ENCODE measurements at regions not wholly inside any gene's neighbourhood (a gene's known extent, or its start where the extent isn't known, plus 50 kb on each side); places are given as distances from the start of the nearest gene placed in this dataset.

DNA sequence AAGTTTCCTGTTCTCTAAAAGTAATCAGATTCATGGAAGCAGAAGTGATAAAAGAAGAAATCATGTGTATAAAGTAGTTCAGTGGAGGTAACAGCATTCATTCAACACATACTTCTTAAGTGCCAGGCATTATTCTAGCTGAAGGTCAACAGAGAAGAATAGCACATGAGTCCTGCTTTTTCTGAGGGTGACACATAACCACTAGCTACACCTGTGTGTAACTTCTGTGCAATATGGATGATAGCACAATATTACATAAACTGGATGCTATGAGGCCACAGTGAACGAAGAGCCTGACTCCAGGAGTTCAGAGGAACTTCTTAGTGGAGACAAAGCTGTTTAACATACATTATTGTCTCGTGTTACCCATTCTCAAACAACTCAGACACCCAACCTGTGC lies 114.3 kb upstream of the PCED1B start:
- TF ChIP-seq, protein P1, sequence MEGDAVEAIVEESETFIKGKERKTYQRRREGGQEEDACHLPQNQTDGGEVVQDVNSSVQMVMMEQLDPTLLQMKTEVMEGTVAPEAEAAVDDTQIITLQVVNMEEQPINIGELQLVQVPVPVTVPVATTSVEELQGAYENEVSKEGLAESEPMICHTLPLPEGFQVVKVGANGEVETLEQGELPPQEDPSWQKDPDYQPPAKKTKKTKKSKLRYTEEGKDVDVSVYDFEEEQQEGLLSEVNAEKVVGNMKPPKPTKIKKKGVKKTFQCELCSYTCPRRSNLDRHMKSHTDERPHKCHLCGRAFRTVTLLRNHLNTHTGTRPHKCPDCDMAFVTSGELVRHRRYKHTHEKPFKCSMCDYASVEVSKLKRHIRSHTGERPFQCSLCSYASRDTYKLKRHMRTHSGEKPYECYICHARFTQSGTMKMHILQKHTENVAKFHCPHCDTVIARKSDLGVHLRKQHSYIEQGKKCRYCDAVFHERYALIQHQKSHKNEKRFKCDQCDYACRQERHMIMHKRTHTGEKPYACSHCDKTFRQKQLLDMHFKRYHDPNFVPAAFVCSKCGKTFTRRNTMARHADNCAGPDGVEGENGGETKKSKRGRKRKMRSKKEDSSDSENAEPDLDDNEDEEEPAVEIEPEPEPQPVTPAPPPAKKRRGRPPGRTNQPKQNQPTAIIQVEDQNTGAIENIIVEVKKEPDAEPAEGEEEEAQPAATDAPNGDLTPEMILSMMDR (optimal IDR thresholded peaks at IDR 0.05 in 1 of 3, IDR thresholded peaks at IDR 0.05 in 1 of 3, conservative IDR thresholded peaks at IDR 0.05 in 1 of 3; ENCODE audit: extremely low read depth in 1 of 3, insufficient read depth in 2 of 3, low read length in 3 of 3) = no peak
- TF ChIP-seq EZH2 (IDR thresholded peaks at IDR 0.05; ENCODE audit: low read length) = no peak
- peak overlapping the region; percentile 66 for H3K27ac ChIP-seq (ENCODE audit: control insufficient read depth, insufficient read depth, low read length)
- H3K9ac ChIP-seq (ENCODE audit: control insufficient read depth, extremely low read depth, insufficient read depth, low read length) = no peak overlapping the region
- no peaks in the 10 kb centered on the region for H3K27me3 ChIP-seq (ENCODE audit: control insufficient read depth, extremely low read depth, insufficient read depth, low read length)
- H3K79me2 ChIP-seq (ENCODE audit: control insufficient read depth, insufficient read depth, low read length) = no peaks in the 10 kb centered on the region
- no peak overlapping the region for H3K4me2 ChIP-seq (ENCODE audit: control insufficient read depth, extremely low read depth, insufficient read depth, low read depth, low read length)
- H3K4me3 ChIP-seq (ENCODE audit: control insufficient read depth in 2 of 3, extremely low read depth in 1 of 3, insufficient read depth in 2 of 3, low read depth in 1 of 3, low read length in 3 of 3) = no peak overlapping the region
- H3K36me3 ChIP-seq (ENCODE audit: control insufficient read depth in 2 of 2, extremely low read depth in 1 of 2, insufficient read depth in 2 of 2, low read length in 2 of 2) = no peaks in the 10 kb centered on the region
- no peak for DNase-seq (ENCODE audit: low read depth, low spot score)
- no peaks in the 10 kb centered on the region for H3K9me1 ChIP-seq (ENCODE audit: control insufficient read depth, extremely low read depth, insufficient read depth, low read length)
- peak; percentile 32 for FAIRE-seq
- dilution Hi-C loops (cut with MboI; ENCODE audit: extremely low pct_ligation_motif_present, low sequenced_read_pairs) = no loop called here
- H3K4me1 ChIP-seq (ENCODE audit: control insufficient read depth, extremely low read depth, insufficient read depth, low read length) = peaks cover 24% of the 10 kb centered on the region
- no peaks in the 10 kb centered on the region for H3K9me3 ChIP-seq (ENCODE audit: control insufficient read depth, low read depth, low read length)
- no peak overlapping the region for H2AFZ ChIP-seq (ENCODE audit: control insufficient read depth, low read length)
- H4K20me1 ChIP-seq (ENCODE audit: control insufficient read depth, extremely low read depth, insufficient read depth, low read length) = no peaks in the 10 kb centered on the region

- no peak overlapping the region for H3K9ac ChIP-seq (ENCODE audit: control insufficient read depth, extremely low read depth, insufficient read depth, low read length)
- no peaks in the 10 kb centered on the region for H3K79me2 ChIP-seq (ENCODE audit: control insufficient read depth, insufficient read depth, low read length)
- no peak overlapping the region for H3K27ac ChIP-seq (ENCODE audit: control insufficient read depth, insufficient read depth, low read length)
- no peaks in the 10 kb centered on the region for H3K27me3 ChIP-seq (ENCODE audit: control insufficient read depth, extremely low read depth, insufficient read depth, low read length)
- H3K36me3 ChIP-seq (ENCODE audit: control insufficient read depth in 2 of 2, extremely low read depth in 1 of 2, insufficient read depth in 2 of 2, low read length in 2 of 2) = no peaks in the 10 kb centered on the region
- DNase-seq (ENCODE audit: low read depth, low spot score) (no peak), FAIRE-seq (no peak)
- H3K4me2 ChIP-seq (ENCODE audit: control insufficient read depth, extremely low read depth, insufficient read depth, low read depth, low read length) = no peak overlapping the region
- no peak overlapping the region for H3K4me3 ChIP-seq (ENCODE audit: control insufficient read depth in 2 of 3, extremely low read depth in 1 of 3, insufficient read depth in 2 of 3, low read depth in 1 of 3, low read length in 3 of 3)
- no peaks in the 10 kb centered on the region for H3K9me3 ChIP-seq (ENCODE audit: control insufficient read depth, low read depth, low read length)
- no peak for TF ChIP-seq EZH2 (IDR thresholded peaks at IDR 0.05; ENCODE audit: low read length)
- TF ChIP-seq, protein P1 (optimal IDR thresholded peaks at IDR 0.05 in 1 of 3, IDR thresholded peaks at IDR 0.05 in 1 of 3, conservative IDR thresholded peaks at IDR 0.05 in 1 of 3; ENCODE audit: extremely low read depth in 1 of 3, insufficient read depth in 2 of 3, low read length in 3 of 3) = no peak
- dilution Hi-C loops (cut with MboI; ENCODE audit: extremely low pct_ligation_motif_present, low sequenced_read_pairs) = no loop called here
- peaks cover 24% of the 10 kb centered on the region for H3K4me1 ChIP-seq (ENCODE audit: control insufficient read depth, extremely low read depth, insufficient read depth, low read length)
- no peaks in the 10 kb centered on the region for H3K9me1 ChIP-seq (ENCODE audit: control insufficient read depth, extremely low read depth, insufficient read depth, low read length)
- H4K20me1 ChIP-seq (ENCODE audit: control insufficient read depth, extremely low read depth, insufficient read depth, low read length) = no peaks in the 10 kb centered on the region
- no peak overlapping the region for H2AFZ ChIP-seq (ENCODE audit: control insufficient read depth, low read length)
Observed at GRCh38 chr12:46965880-46966279, 113.5 kb upstream of the PCED1B start.
